ENCODE measurements at regions not wholly inside any gene's neighbourhood (a gene's known extent, or its start where the extent isn't known, plus 50 kb on each side); places are given as distances from the start of the nearest gene placed in this dataset.
A peak's percentile ranks its signal among the peaks of the same experiment; 100 is the strongest.

- no peak for TF ChIP-seq CTCF (IDR thresholded peaks at IDR 0.05)
- TF ChIP-seq ZFX (IDR thresholded peaks at IDR 0.05; ENCODE audit: borderline replicate concordance): no peak
- peak overlapping the region; percentile 50 for H3K27ac ChIP-seq
Measured at GRCh38 chr5:24353611-24354010, 291.2 kb downstream of the CDH10 start.

- no peak for TF ChIP-seq CTCF (IDR thresholded peaks at IDR 0.05)
- no peak for TF ChIP-seq ZFX (IDR thresholded peaks at IDR 0.05; ENCODE audit: borderline replicate concordance)
- H3K27ac ChIP-seq: no peak overlapping the region
Measured at GRCh38 chr5:24363789-24364481, 280.8 kb downstream of the CDH10 start.

DNA sequence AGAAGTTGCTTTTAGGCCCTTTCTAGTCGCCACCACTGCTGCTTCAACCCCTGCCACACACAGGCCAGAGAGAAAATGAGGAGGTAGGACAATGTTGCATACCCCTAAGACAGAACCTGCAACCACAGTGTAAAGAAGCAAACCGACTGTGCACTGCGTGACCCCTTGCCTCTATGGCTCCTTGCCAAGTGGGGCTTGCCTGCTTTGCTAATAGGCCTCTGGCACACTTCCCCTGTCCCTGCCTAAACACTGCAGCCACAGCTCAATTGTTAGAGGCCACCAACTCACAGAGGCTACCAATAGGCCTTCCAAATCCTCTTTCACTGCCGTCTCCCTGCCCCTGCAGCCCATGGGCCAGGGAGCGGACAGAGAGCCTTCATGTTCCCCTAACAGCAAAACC lies 280.1 kb downstream of the CDH10 start:
- H3K27ac ChIP-seq: no peak overlapping the region
- TF ChIP-seq CTCF (IDR thresholded peaks at IDR 0.05): no peak
- TF ChIP-seq ZFX (IDR thresholded peaks at IDR 0.05; ENCODE audit: borderline replicate concordance): no peak

DNA sequence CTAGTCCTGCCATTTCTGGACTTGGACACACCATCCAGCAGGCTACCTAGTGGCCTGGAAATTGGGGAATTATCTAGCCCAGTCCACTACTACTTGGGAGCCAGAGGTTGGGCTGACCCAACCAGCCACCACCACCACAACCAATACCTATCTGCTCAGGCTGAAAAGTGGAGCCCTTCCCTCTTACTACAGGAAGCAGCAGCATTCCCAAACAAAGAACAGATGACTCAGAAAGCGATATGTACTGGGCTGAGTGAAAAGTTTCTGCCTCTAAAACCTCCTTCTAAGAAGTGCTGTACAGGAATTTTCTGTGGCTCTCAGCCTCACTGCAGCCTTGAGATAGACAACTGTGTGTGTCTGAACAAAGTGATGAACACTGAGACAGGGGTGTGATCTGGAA lies 279.4 kb downstream of the CDH10 start:
- no peak for TF ChIP-seq ZFX (IDR thresholded peaks at IDR 0.05; ENCODE audit: borderline replicate concordance)
- no peak for TF ChIP-seq CTCF (IDR thresholded peaks at IDR 0.05)
- H3K27ac ChIP-seq: no peak overlapping the region

DNA sequence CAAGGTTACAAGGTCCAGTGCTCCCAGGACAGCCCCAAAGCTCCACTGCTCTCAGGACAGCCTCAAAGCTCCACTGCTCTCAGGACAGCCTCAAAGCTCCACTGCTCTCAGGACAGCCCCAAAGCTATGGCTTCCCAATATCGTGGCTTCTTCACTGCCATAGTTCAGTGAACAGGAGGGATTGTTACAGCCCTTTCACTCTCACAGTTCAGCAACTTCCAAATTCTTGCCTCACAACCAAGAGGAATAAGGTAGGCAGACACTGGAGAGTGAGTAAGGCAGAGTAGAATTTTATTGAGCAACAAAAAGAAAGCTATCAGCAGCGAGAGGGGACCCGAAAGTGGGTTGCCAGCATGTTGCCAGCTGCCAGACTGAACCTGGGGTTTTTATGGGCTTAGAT lies 277.6 kb downstream of the CDH10 start:
- no peak overlapping the region for H3K27ac ChIP-seq
- no peak for TF ChIP-seq CTCF (IDR thresholded peaks at IDR 0.05)
- no peak for TF ChIP-seq ZFX (IDR thresholded peaks at IDR 0.05; ENCODE audit: borderline replicate concordance)

DNA sequence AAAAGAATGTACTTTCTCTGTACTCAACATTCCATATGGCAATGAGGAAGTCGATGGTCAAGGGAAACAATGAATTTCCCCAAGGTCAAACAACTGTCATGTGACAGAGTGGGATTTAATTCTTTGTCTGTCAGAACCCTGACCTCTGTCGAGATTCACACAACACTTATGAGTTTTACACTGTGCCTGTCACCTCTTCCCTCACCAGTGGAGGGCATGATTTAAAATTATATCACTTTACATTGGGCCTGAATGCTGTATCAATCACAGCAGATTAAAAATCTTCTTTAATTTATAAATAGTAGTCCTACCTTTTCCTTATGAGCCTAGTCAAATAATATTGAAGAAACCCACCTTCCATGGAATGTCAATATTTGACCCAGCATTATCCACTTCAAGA lies 276.7 kb downstream of the CDH10 start:
- H3K27ac ChIP-seq: no peak overlapping the region
- no peak for TF ChIP-seq ZFX (IDR thresholded peaks at IDR 0.05; ENCODE audit: borderline replicate concordance)
- peak; percentile 34 for TF ChIP-seq CTCF (IDR thresholded peaks at IDR 0.05)

- H3K27ac ChIP-seq: no peak overlapping the region
- TF ChIP-seq ZFX (IDR thresholded peaks at IDR 0.05; ENCODE audit: borderline replicate concordance) (no peak), CTCF (IDR thresholded peaks at IDR 0.05) (no peak)
Measured at GRCh38 chr5:24376210-24376609, 268.6 kb downstream of the CDH10 start.

All from 22Rv1 (cell line).